K562 (cell line): ENCODE measurements at regions not wholly inside any gene's neighbourhood (a gene's known extent, or its start where the extent isn't known, plus 50 kb on each side); places are given as distances from the start of the nearest gene placed in this dataset.

Experiments used
- ATAC-seq: fragments of 200-7000 bp; cut with Tn5 transposase; 3 replicates; pipeline ENCODE4 v1.9.1; 2020; ENCODE audit warnings: moderate library complexity
- BruUV-seq: library from RNA; stranded (reverse); fragments of 400-500 nt; replicated peaks from 2 replicates; lab custom pipeline; 2021; lab: Mats Ljungman, UMichigan
- CTCF ChIA-PET: fragments of 300-600 bp; formaldehyde crosslinking; extraction: SDS; loops from one replicate; lab custom pipeline; 2021; ENCODE audit warnings: low intra/inter-chr PET ratio; lab: Yijun Ruan, JAX
- POLR2A ChIA-PET: fragments of 300-600, 350-650 bp; sonication (Branson Sonifier 250); formaldehyde crosslinking; extraction: SDS; loops from one replicate; lab custom pipeline; 2021; ENCODE audit warnings: antibody characterized with exemption, inconsistent platforms; lab: Yijun Ruan, JAX
- DNase-seq, 4 experiments: peaks; one replicate each; pipeline versions ENCODE4 v3.0.0 to v3.0.0-alpha.2; 2011 to 2018; ENCODE audit warnings: low spot score in 3 of 4, mixed read lengths in 3 of 4; ENCODE audit errors: extremely low read depth in 1 of 4
- FAIRE-seq: peaks from 2 replicates; lab custom pipeline; 2011; peaks lifted over from hg19 to GRCh38; lab: Jason Lieb, UNC
- H2AFZ ChIP-seq: 2 replicates; pipeline ENCODE4 v1.6.0; 2011; ENCODE audit warnings: low read depth, low read length, control low read depth, inconsistent platforms
- H3K27ac ChIP-seq: fragments of 200-600 bp; 3 replicates; pipeline ENCODE4 v1.8.0; 2011; ENCODE audit warnings: low read depth, mild to moderate bottlenecking, control low read depth, inconsistent platforms, low read length, moderate library complexity, mixed read lengths; ENCODE audit errors: extremely low read depth
- H3K27me3 ChIP-seq, 2 experiments: fragments of 300-600 bp in 1 of 2; 2 replicates in 1 of 2; 3 replicates in 1 of 2; pipeline versions ENCODE4 v1.6.0 to v1.8.0; 2011; ENCODE audit warnings: inconsistent platforms in 2 of 2, low read length in 2 of 2, mild to moderate bottlenecking in 1 of 2, mixed read lengths in 1 of 2, moderate library complexity in 1 of 2; ENCODE audit not compliant: control insufficient read depth in 2 of 2, insufficient read depth in 2 of 2
- H3K36me3 ChIP-seq: fragments of 300-600 bp; 3 replicates; pipeline ENCODE4 v1.8.0; 2011; ENCODE audit warnings: mild to moderate bottlenecking, low read length, inconsistent platforms; ENCODE audit not compliant: control insufficient read depth, insufficient read depth
- H3K4me1 ChIP-seq, 2 experiments: fragments of 200-600 bp in 1 of 2; replicated peaks in 1 of 2; 2 replicates in 1 of 2; 3 replicates in 1 of 2; pipeline versions ENCODE4 v1.5.1 to v1.8.0; 2011; ENCODE audit warnings: inconsistent platforms in 2 of 2, low read length in 2 of 2, mild to moderate bottlenecking in 1 of 2, mixed read lengths in 1 of 2, moderate library complexity in 1 of 2; ENCODE audit not compliant: control insufficient read depth in 2 of 2, insufficient read depth in 2 of 2
- H3K4me2 ChIP-seq: 2 replicates; pipeline ENCODE4 v1.6.1; 2011; ENCODE audit warnings: low read length, control low read depth, inconsistent platforms, mixed read lengths; ENCODE audit not compliant: insufficient read depth
- H3K4me3 ChIP-seq: fragments of 200-600 bp; sonication (generic), shearing (Covaris generic); 2 replicates; pipeline ENCODE4 v1.5.1; 2016; ENCODE audit warnings: control low read depth, inconsistent platforms
- H3K79me2 ChIP-seq: fragments of 200-600 bp; 3 replicates; pipeline ENCODE4 v1.8.0; 2011; ENCODE audit warnings: low read length, inconsistent platforms; ENCODE audit not compliant: control insufficient read depth, insufficient read depth
- H3K9ac ChIP-seq, 2 experiments: 2 replicates each; pipeline versions ENCODE4 v1.6.0 to v1.6.1; 2011; ENCODE audit warnings: low read depth in 2 of 2, low read length in 2 of 2, control low read depth in 1 of 2, inconsistent platforms in 1 of 2, mild to moderate bottlenecking in 1 of 2, mixed read lengths in 1 of 2; ENCODE audit not compliant: insufficient read depth in 1 of 2
- H3K9me1 ChIP-seq: one replicate; pipeline ENCODE4 v1.6.0; 2011; ENCODE audit warnings: inconsistent platforms, mild to moderate bottlenecking, low read length, moderate library complexity; ENCODE audit not compliant: control insufficient read depth, insufficient read depth
- H3K9me3 ChIP-seq: replicated peaks from 2 replicates; pipeline ENCODE4 v1.5.1; 2011; ENCODE audit warnings: low read depth, low read length, inconsistent platforms; ENCODE audit not compliant: control insufficient read depth, insufficient read depth
- H4K20me1 ChIP-seq: replicated peaks from 2 replicates; pipeline ENCODE4 v1.6.1; 2011; ENCODE audit warnings: low read length, inconsistent platforms, mixed read lengths; ENCODE audit not compliant: control insufficient read depth, insufficient read depth
- CBX5 ChIP-seq: IDR thresholded peaks from 2 replicates; pipeline ENCODE4 v1.6.1; 2014; ENCODE audit warnings: low read depth, borderline replicate concordance
- FOS ChIP-seq: IDR thresholded peaks from 3 replicates; pipeline ENCODE4 v1.6.1; 2011; ENCODE audit not compliant: insufficient read length; ENCODE audit errors: extremely low read depth
- JUNB ChIP-seq: fragments of 450-650 bp; formaldehyde crosslinking; conservative IDR thresholded peaks from 2 replicates; pipeline ENCODE4 v1.4.0; 2020; ENCODE audit warnings: mild to moderate bottlenecking
- MTA1 ChIP-seq: fragments of 450-650 bp; IDR thresholded peaks from 2 replicates; pipeline ENCODE4 v1.6.1; 2017; ENCODE audit warnings: borderline replicate concordance
- RUNX1 ChIP-seq: sonication (generic); IDR thresholded peaks from 2 replicates; pipeline ENCODE4 v1.6.1; 2016; ENCODE audit warnings: antibody characterized with exemption, low read depth
- SMAD3 ChIP-seq: fragments of 450-650 bp; formaldehyde crosslinking; conservative IDR thresholded peaks from 2 replicates; pipeline ENCODE4 v1.4.0; 2020; ENCODE audit warnings: mild to moderate bottlenecking
- ZBTB17 ChIP-seq: fragments of 450-650 bp; formaldehyde crosslinking; IDR thresholded peaks from 2 replicates; pipeline ENCODE4 v1.4.0; 2020; ENCODE audit warnings: mild to moderate bottlenecking
- ZNF311 ChIP-seq: fragments of 250-450 bp; sonication (Bioruptor Pico); IDR thresholded peaks from 2 replicates; pipeline ENCODE4 v1.4.0; 2020; ENCODE audit warnings: mild to moderate bottlenecking, moderate library complexity
- WGBS: fragments of 100-300 bp; shearing (Covaris generic); methylation state at CpG from one replicate; pipeline ENCODE4 v1.1.6; 2016; ENCODE audit warnings: low coverage, mixed read lengths; ENCODE audit not compliant: insufficient coverage; ENCODE audit errors: missing lambda C conversion rate; 5-methylcytosine and 5-hydroxymethylcytosine counted together
- in situ Hi-C: fragments of 300-500 bp; cut with MboI; formaldehyde crosslinking; loops from 4 replicates; pipeline ENCODE4 v1.15.0; 2018; ENCODE audit warnings: inconsistent platforms, mixed read lengths
- intact Hi-C: fragments of 100-400 bp; cut with micrococcal nuclease; formaldehyde crosslinking; loops from 2 replicates; pipeline ENCODE4 v1.14.2; 2022
- TF ChIP-seq, protein P1 (sequence below): sonication (generic); formaldehyde crosslinking; IDR thresholded peaks from 2 replicates; pipeline ENCODE4 v1.8.0; 2022; ENCODE audit warnings: missing genetic modification reagents, mild to moderate bottlenecking, borderline replicate concordance

DNA sequence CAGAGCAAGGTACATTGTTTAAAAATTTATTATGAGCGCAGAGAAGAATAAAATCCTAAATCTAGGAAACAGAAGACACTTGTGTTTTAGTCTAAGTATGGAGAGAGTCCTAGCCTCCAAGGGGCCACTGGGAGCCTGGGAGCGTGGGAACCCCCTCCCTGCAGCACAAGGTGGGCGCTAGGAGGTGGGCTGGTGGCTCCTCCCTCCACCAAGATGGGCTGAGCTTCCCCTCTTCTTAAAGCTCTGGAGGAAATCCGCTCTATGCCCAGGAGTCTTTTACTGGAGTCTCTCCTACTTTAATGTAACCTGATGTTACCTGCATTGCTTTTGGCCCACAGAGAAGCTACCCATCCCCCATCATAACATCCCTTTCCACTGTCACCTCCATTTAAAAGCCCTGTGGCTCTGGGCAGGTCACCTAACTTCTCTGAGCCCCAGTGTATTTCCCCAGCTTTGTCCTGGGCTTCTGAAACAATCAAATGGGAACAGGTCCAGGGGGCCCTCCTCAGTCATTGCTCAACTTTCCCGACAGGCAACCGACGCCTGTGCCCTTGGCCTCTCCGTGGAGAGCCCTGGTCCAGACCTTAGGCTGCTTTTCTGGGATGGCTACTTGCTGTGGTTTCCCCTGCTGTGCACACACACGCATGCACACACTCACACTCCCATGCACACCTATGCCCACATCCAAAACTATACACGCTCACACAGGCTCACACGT, 181.5 kb downstream of the NPHP4 start (continued):
- TF ChIP-seq SMAD3 = no peak
- no peak for TF ChIP-seq ZBTB17 (CRISPR knock-in tag)
- TF ChIP-seq RUNX1 = no peak
- no peak for TF ChIP-seq FOS
- no peak for TF ChIP-seq MTA1
- no peak for TF ChIP-seq CBX5
- no peak for TF ChIP-seq ZNF311

- in situ Hi-C loops = no loop called here
- FAIRE-seq = no peak
- intact Hi-C loops = no loop called here
- ChIA-PET POLR2A (no interaction called here), CTCF (no interaction called here)
- no peak for DNase-seq
- H3K27ac ChIP-seq = no peak overlapping the region
- no peaks in the 10 kb centered on the region for H3K4me1 ChIP-seq
- BruUV-seq = no TSS peak
- no peak overlapping the region for H3K4me2 ChIP-seq
- WGBS = 6% methylated on average over 16 of the region's 16 CpGs
- H3K4me3 ChIP-seq = no peak overlapping the region
- 0 out of 2 replicates have a peak, but pooled peaks cover 5% of the 10 kb centered on the region for H4K20me1 ChIP-seq
- TF ChIP-seq JUNB = no peak
- TF ChIP-seq, protein P1, sequence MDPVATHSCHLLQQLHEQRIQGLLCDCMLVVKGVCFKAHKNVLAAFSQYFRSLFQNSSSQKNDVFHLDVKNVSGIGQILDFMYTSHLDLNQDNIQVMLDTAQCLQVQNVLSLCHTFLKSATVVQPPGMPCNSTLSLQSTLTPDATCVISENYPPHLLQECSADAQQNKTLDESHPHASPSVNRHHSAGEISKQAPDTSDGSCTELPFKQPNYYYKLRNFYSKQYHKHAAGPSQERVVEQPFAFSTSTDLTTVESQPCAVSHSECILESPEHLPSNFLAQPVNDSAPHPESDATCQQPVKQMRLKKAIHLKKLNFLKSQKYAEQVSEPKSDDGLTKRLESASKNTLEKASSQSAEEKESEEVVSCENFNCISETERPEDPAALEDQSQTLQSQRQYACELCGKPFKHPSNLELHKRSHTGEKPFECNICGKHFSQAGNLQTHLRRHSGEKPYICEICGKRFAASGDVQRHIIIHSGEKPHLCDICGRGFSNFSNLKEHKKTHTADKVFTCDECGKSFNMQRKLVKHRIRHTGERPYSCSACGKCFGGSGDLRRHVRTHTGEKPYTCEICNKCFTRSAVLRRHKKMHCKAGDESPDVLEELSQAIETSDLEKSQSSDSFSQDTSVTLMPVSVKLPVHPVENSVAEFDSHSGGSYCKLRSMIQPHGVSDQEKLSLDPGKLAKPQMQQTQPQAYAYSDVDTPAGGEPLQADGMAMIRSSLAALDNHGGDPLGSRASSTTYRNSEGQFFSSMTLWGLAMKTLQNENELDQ (CRISPR knock-in tag) = no peak
- peaks cover 14 to 31% of the 10 kb centered on the region in 2 experiments for H3K27me3 ChIP-seq
- H3K9me3 ChIP-seq = no peaks in the 10 kb centered on the region
- ATAC-seq = no peak
- no peaks in the 10 kb centered on the region for H3K79me2 ChIP-seq
- no peaks in the 10 kb centered on the region for H3K36me3 ChIP-seq
- H3K9ac ChIP-seq = no peak overlapping the region
- no peaks in the 10 kb centered on the region for H3K9me1 ChIP-seq
- no peak overlapping the region for H2AFZ ChIP-seq
Observed at GRCh38 chr1:5810131-5810530, 182.1 kb downstream of the NPHP4 start.
